ENCODE measurements at regions not wholly inside any gene's neighbourhood (a gene's known extent, or its start where the extent isn't known, plus 50 kb on each side); places are given as distances from the start of the nearest gene placed in this dataset.

DNA sequence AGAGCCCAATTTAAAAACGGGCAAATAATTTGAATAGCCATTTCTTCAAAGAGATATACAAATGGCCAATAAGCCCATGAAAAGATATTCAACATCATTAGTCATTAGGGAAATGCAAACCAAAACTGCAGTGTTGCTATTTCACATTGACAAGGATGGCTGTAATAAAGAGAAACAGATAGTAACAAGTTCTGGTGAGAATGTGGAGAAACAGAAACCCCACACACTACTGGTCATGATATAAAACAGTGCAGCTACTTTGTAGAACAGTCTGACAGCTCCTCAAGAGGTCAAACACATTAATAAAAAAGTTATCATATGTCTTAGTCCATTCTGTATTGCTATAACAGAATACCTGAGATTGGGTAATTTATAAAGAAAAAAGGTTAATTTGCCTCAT is 237.0 kb upstream of the GRAMD2B start:
- Histone ChIP-seq H3K27me3 (ENCODE audit: control insufficient read depth, insufficient read depth, low read length) (no peaks in the 10 kb centered on the region), H3K9me3 (ENCODE audit: control insufficient read depth in 2 of 2, low read length in 2 of 2) (no peaks in the 10 kb centered on the region), H3K4me3 (ENCODE audit: low read depth, low read length) (no peak overlapping the region), H3K4me1 (ENCODE audit: control insufficient read depth, insufficient read depth, low read length, poor library complexity, severe bottlenecking) (no peaks in the 10 kb centered on the region), H3K27ac (ENCODE audit: insufficient read depth, low read length, poor library complexity, severe bottlenecking) (no peak overlapping the region), H3K36me3 (ENCODE audit: control insufficient read depth, insufficient read depth, low read length) (no peaks in the 10 kb centered on the region)
- peaks cover 0 to 14% (median 4%) of the 10 kb centered on the region in 7 donors for H3K9me3 Mint-ChIP-seq
- no peak for ATAC-seq (ENCODE audit: low read depth in 2 of 2)
- H3K36me3 Mint-ChIP-seq = no peaks in the 10 kb centered on the region
- DNase-seq = no peak
- no peak overlapping the region for H3K27ac Mint-ChIP-seq
- no peaks in the 10 kb centered on the region for H3K4me1 Mint-ChIP-seq
- H3K4me3 Mint-ChIP-seq = no peak overlapping the region
- no peaks in the 10 kb centered on the region for H3K27me3 Mint-ChIP-seq

DNA sequence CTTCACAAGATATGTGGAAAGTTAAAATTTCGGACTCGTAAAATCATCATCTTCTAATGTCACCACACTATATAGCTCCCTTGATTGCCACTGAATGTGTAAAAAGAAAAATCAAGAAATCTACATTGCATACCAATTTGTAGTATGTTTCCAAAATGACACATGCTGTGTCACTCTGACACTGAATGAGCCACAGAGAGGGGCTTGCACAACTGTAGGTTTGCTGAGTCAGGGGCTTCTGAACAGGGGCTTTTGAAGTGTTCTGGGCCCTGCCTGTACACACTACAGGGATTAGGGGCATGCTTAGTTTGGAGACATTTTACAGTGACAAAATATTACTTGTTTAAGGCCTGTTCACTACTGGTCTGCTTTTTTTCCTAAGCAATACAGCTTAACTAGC is 234.4 kb upstream of the GRAMD2B start:
- H3K4me3 Mint-ChIP-seq = no peak overlapping the region

DNA sequence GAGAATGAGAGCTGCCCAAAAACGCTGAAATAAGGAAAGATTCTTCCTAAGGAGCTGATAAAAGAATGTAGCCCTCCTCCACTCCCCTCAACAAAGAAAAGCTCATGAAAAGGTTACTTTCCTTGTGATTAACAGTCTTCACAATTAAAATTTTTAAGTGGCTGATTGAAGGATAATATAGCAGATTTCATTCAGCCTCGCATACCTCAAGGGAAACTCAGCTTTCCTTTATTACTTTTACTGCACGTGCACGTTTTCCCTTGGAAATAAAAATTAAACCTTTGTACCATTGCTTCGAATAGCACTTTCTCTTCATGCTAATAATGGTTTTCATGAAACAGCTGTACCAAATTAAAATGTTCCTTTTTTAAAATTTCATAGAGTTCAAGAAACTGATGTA is 234.0 kb upstream of the GRAMD2B start:
- no peak for DNase-seq
- no peaks in the 10 kb centered on the region for H3K27me3 ChIP-seq (ENCODE audit: control insufficient read depth, insufficient read depth, low read length)
- H3K4me1 Mint-ChIP-seq = no peaks in the 10 kb centered on the region
- no peak overlapping the region for H3K27ac ChIP-seq (ENCODE audit: insufficient read depth, low read length, poor library complexity, severe bottlenecking)
- no peaks in the 10 kb centered on the region for H3K4me1 ChIP-seq (ENCODE audit: control insufficient read depth, insufficient read depth, low read length, poor library complexity, severe bottlenecking)
- H3K27ac Mint-ChIP-seq = no peak overlapping the region
- peaks cover 0 to 9% (median 1%) of the 10 kb centered on the region in 7 donors for H3K9me3 Mint-ChIP-seq
- H3K4me3 ChIP-seq (ENCODE audit: low read depth, low read length) = no peak overlapping the region
- H3K9me3 ChIP-seq (ENCODE audit: control insufficient read depth in 2 of 2, low read length in 2 of 2) = no peaks in the 10 kb centered on the region
- H3K36me3 Mint-ChIP-seq = no peaks in the 10 kb centered on the region
- no peak overlapping the region for H3K4me3 Mint-ChIP-seq
- no peak for ATAC-seq (ENCODE audit: low read depth in 2 of 2)
- no peaks in the 10 kb centered on the region for H3K27me3 Mint-ChIP-seq
- H3K36me3 ChIP-seq (ENCODE audit: control insufficient read depth, insufficient read depth, low read length) = no peaks in the 10 kb centered on the region

More for the DNA sequence above, 234.4 kb upstream of the GRAMD2B start:
- Histone ChIP-seq H3K36me3 (ENCODE audit: control insufficient read depth, insufficient read depth, low read length) (no peaks in the 10 kb centered on the region), H3K9me3 (ENCODE audit: control insufficient read depth in 2 of 2, low read length in 2 of 2) (no peaks in the 10 kb centered on the region), H3K4me3 (ENCODE audit: low read depth, low read length) (no peak overlapping the region), H3K4me1 (ENCODE audit: control insufficient read depth, insufficient read depth, low read length, poor library complexity, severe bottlenecking) (no peaks in the 10 kb centered on the region), H3K27ac (ENCODE audit: insufficient read depth, low read length, poor library complexity, severe bottlenecking) (no peak overlapping the region), H3K27me3 (ENCODE audit: control insufficient read depth, insufficient read depth, low read length) (no peaks in the 10 kb centered on the region)
- H3K27me3 Mint-ChIP-seq = no peaks in the 10 kb centered on the region
- no peak for ATAC-seq (ENCODE audit: low read depth in 2 of 2)
- DNase-seq = no peak
- H3K9me3 Mint-ChIP-seq = peaks cover 0 to 9% (median 1%) of the 10 kb centered on the region in 7 donors
- no peaks in the 10 kb centered on the region for H3K36me3 Mint-ChIP-seq
- H3K4me1 Mint-ChIP-seq = no peaks in the 10 kb centered on the region
- no peak overlapping the region for H3K27ac Mint-ChIP-seq

DNA sequence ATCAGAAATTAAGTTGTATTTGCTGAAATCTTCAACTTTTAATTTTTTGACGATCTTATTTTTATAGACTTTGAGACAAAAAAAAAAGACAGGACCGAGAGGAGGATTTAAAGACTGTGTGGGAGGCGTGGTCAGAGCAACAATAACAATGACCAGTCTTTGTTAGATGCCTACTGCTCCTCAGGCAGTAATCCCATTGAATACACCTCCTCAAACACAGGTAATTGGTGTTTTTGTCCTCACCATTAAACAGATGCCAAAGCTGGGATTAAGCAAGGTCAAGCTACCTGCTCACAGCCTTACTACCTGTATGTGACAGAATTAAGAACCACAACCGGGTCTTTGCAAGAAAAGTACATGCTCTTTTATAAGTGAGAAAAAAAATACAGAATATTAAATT is 233.3 kb upstream of the GRAMD2B start:
- no peak for ATAC-seq (ENCODE audit: low read depth in 2 of 2)
- H3K27ac Mint-ChIP-seq = no peak overlapping the region
- no peaks in the 10 kb centered on the region for H3K27me3 ChIP-seq (ENCODE audit: control insufficient read depth, insufficient read depth, low read length)
- H3K36me3 Mint-ChIP-seq = no peaks in the 10 kb centered on the region
- H3K27me3 Mint-ChIP-seq = no peaks in the 10 kb centered on the region
- no peak for DNase-seq
- no peaks in the 10 kb centered on the region for H3K9me3 ChIP-seq (ENCODE audit: control insufficient read depth in 2 of 2, low read length in 2 of 2)
- H3K4me3 Mint-ChIP-seq = no peak overlapping the region
- H3K36me3 ChIP-seq (ENCODE audit: control insufficient read depth, insufficient read depth, low read length) = no peaks in the 10 kb centered on the region
- no peaks in the 10 kb centered on the region for H3K4me1 Mint-ChIP-seq
- no peak overlapping the region for H3K4me3 ChIP-seq (ENCODE audit: low read depth, low read length)
- H3K4me1 ChIP-seq (ENCODE audit: control insufficient read depth, insufficient read depth, low read length, poor library complexity, severe bottlenecking) = no peaks in the 10 kb centered on the region
- peaks cover 0 to 9% (median 1%) of the 10 kb centered on the region in 7 donors for H3K9me3 Mint-ChIP-seq
- H3K27ac ChIP-seq (ENCODE audit: insufficient read depth, low read length, poor library complexity, severe bottlenecking) = no peak overlapping the region

DNA sequence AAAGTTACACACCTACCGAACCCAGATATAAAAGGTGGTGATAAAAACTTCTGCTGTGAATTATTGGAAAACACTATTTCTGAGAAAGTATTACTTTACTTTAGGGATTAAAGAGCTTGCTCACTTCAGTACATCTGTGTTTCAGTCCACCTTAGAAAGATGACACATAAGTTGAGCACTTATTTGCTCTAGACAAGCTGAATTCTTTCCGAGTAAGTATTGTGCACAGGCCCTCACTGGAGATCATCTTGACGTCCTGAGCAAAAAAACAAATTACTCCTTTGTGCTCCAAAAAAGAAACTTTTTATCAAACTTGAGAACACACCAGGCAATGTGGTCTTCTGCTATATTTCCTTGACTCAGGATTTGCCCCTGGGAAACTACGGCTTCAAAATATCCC is 231.0 kb upstream of the GRAMD2B start:
- Histone ChIP-seq H3K36me3 (ENCODE audit: control insufficient read depth, insufficient read depth, low read length) (no peaks in the 10 kb centered on the region), H3K9me3 (ENCODE audit: control insufficient read depth in 2 of 2, low read length in 2 of 2) (no peaks in the 10 kb centered on the region), H3K4me1 (ENCODE audit: control insufficient read depth, insufficient read depth, low read length, poor library complexity, severe bottlenecking) (no peaks in the 10 kb centered on the region), H3K4me3 (ENCODE audit: low read depth, low read length) (no peak overlapping the region), H3K27ac (ENCODE audit: insufficient read depth, low read length, poor library complexity, severe bottlenecking) (no peak overlapping the region), H3K27me3 (ENCODE audit: control insufficient read depth, insufficient read depth, low read length) (no peaks in the 10 kb centered on the region)
- no peak for DNase-seq
- Mint-ChIP-seq H3K27ac (no peak overlapping the region), H3K27me3 (no peaks in the 10 kb centered on the region), H3K4me1 (no peaks in the 10 kb centered on the region), H3K4me3 (no peak overlapping the region), H3K36me3 (no peaks in the 10 kb centered on the region), H3K9me3 (peaks cover 0 to 2% (median under 1%) of the 10 kb centered on the region in 7 donors)
- ATAC-seq (ENCODE audit: low read depth in 2 of 2) = no peak

DNA sequence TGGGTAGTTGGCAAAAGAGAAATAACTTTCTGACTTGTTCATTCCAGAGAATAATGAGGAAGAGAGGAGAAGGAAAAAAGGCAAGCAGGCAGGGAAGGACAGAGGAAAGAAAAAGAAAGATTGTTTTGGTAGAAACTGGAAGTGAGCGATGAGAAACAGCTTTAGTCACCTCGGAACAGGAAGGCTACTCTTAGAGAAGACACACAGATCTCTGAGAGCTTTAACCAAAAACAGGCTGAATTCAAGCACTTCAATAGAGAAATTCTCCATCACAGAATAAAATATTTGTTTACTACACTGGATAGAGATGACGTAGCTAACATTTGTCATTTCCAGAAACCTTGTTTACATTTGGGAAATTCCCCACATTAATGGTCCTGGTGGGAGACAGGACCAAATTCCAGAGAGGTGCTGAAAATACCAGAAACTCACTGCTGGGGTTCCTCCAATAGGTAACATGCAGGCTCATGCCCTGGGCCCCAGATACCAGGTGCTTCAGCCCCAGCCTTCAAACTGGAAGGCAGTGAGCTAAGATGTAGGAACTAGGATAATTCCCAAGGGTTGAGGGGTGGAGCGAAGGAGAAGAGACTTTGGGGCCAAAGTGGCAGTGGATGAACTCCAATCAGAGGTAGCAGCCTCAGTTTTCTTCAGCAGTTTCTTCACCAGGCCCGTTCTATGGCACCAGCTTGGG is 227.7 kb upstream of the GRAMD2B start:
- Histone ChIP-seq H3K27ac (ENCODE audit: insufficient read depth, low read length, poor library complexity, severe bottlenecking) (no peak overlapping the region), H3K27me3 (ENCODE audit: control insufficient read depth, insufficient read depth, low read length) (no peaks in the 10 kb centered on the region), H3K9me3 (ENCODE audit: control insufficient read depth in 2 of 2, low read length in 2 of 2) (no peaks in the 10 kb centered on the region), H3K4me3 (ENCODE audit: low read depth, low read length) (no peak overlapping the region), H3K4me1 (ENCODE audit: control insufficient read depth, insufficient read depth, low read length, poor library complexity, severe bottlenecking) (no peaks in the 10 kb centered on the region), H3K36me3 (ENCODE audit: control insufficient read depth, insufficient read depth, low read length) (no peaks in the 10 kb centered on the region)
- ATAC-seq (ENCODE audit: low read depth in 2 of 2) = no peak
- no peak overlapping the region for H3K27ac Mint-ChIP-seq
- H3K4me1 Mint-ChIP-seq = no peaks in the 10 kb centered on the region
- H3K9me3 Mint-ChIP-seq = peaks cover 0 to 3% (median 0%) of the 10 kb centered on the region in 7 donors
- no peak overlapping the region for H3K4me3 Mint-ChIP-seq
- no peak for DNase-seq
- H3K27me3 Mint-ChIP-seq = no peaks in the 10 kb centered on the region
- H3K36me3 Mint-ChIP-seq = no peaks in the 10 kb centered on the region

DNA sequence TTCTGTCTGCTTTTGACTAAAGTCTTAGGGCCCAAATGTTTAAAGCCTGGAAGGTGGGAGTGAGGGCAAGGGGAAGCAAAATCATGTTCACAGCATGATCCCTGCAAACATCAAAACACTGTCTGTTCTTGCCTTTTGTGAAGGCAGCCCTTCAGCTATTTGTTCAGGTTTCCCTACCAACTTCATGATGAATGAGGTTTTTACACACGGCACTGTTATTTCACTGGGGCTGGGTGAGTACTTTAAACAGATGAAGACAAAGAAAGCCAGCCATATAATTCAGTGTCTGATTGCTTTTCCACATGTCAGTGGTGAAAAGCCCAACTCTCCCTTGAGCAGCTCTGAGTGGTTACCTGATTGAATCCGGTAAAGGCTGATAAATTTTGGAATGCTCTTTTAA is 224.7 kb upstream of the GRAMD2B start:
- no peaks in the 10 kb centered on the region for H3K4me1 ChIP-seq (ENCODE audit: control insufficient read depth, insufficient read depth, low read length, poor library complexity, severe bottlenecking)
- Mint-ChIP-seq H3K36me3 (no peaks in the 10 kb centered on the region), H3K4me1 (no peaks in the 10 kb centered on the region), H3K9me3 (peaks cover 0 to 9% (median 2%) of the 10 kb centered on the region in 7 donors), H3K27me3 (no peaks in the 10 kb centered on the region), H3K4me3 (no peak overlapping the region), H3K27ac (no peak overlapping the region)
- DNase-seq (no peak), ATAC-seq (ENCODE audit: low read depth in 2 of 2) (no peak)
- H3K36me3 ChIP-seq (ENCODE audit: control insufficient read depth, insufficient read depth, low read length) = no peaks in the 10 kb centered on the region
- H3K27ac ChIP-seq (ENCODE audit: insufficient read depth, low read length, poor library complexity, severe bottlenecking) = no peak overlapping the region
- no peak overlapping the region for H3K4me3 ChIP-seq (ENCODE audit: low read depth, low read length)
- no peaks in the 10 kb centered on the region for H3K9me3 ChIP-seq (ENCODE audit: control insufficient read depth in 2 of 2, low read length in 2 of 2)
- no peaks in the 10 kb centered on the region for H3K27me3 ChIP-seq (ENCODE audit: control insufficient read depth, insufficient read depth, low read length)

DNA sequence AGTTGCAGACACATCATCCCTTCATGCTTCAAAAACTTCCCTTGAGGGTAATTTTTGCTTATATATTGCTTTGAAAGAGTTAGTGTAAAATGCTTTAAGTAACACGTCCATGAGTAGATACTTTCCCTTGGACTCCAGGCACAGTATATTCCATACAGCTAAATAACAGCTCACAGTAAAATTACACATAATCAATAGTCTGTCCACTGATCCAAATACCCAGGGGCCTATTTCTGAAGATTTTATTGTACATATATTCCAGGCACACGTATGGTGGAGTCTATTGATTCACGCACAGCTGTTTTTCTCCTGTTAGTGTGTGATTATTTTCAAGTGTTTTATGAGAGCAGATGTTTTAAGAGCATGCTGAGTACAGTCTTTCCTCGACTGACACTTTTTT is 223.7 kb upstream of the GRAMD2B start:
- H3K9me3 ChIP-seq (ENCODE audit: control insufficient read depth in 2 of 2, low read length in 2 of 2) = no peaks in the 10 kb centered on the region
- Mint-ChIP-seq H3K9me3 (peaks cover 0 to 9% (median 2%) of the 10 kb centered on the region in 7 donors), H3K4me1 (no peaks in the 10 kb centered on the region), H3K27me3 (no peaks in the 10 kb centered on the region), H3K27ac (no peak overlapping the region), H3K36me3 (no peaks in the 10 kb centered on the region), H3K4me3 (no peak overlapping the region)
- H3K4me3 ChIP-seq (ENCODE audit: low read depth, low read length) = no peak overlapping the region
- no peaks in the 10 kb centered on the region for H3K27me3 ChIP-seq (ENCODE audit: control insufficient read depth, insufficient read depth, low read length)
- no peaks in the 10 kb centered on the region for H3K36me3 ChIP-seq (ENCODE audit: control insufficient read depth, insufficient read depth, low read length)
- ATAC-seq (ENCODE audit: low read depth in 2 of 2) (no peak), DNase-seq (no peak)
- H3K27ac ChIP-seq (ENCODE audit: insufficient read depth, low read length, poor library complexity, severe bottlenecking) = no peak overlapping the region
- no peaks in the 10 kb centered on the region for H3K4me1 ChIP-seq (ENCODE audit: control insufficient read depth, insufficient read depth, low read length, poor library complexity, severe bottlenecking)
